ENCODE measurements at regions not wholly inside any gene's neighbourhood (a gene's known extent, or its start where the extent isn't known, plus 50 kb on each side); places are given as distances from the start of the nearest gene placed in this dataset.
"Not testable (repeated sequence)": the region's sequence is repeated elsewhere in the genome, so short reads cannot be mapped to it uniquely, and the experiment has no call there.

DNA sequence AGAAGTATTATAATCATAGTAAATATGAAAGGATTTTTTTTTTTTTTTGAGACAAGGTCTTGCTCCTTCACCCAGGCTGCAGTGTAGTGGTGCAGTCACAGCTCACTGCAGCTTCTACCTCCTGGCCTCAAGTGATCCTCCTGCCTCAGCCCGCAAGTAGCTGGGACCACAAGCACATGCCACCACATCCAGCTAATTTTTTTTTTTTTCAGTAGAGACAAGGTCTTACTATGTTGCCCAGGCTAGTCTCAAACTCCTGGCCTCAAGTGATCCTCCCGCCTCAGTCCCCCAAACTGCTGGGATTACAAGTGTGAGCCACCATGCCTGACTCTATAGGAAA lies 86.2 kb upstream of the FOXN2 start:
- DNase-seq = no peak

DNA sequence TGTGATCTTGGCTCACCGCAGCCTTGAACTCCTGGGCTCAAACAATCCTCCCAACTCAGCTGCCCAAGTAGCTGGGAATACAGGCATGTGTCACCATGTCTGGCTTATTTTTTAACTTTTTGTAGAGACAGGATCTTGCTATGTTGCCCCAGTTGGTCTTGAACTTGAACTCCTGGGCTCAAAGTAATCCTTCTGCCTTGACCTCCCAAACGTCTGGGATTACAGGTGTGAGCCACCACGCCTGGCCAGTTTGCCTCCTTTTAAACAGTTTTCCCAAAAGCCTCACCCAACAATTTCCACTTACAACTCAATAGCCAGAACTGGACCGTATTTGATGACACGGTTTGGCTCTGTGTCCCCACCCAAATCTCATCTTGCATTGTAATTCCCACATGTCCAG lies 85.4 kb upstream of the FOXN2 start:
- no peak for DNase-seq

DNA sequence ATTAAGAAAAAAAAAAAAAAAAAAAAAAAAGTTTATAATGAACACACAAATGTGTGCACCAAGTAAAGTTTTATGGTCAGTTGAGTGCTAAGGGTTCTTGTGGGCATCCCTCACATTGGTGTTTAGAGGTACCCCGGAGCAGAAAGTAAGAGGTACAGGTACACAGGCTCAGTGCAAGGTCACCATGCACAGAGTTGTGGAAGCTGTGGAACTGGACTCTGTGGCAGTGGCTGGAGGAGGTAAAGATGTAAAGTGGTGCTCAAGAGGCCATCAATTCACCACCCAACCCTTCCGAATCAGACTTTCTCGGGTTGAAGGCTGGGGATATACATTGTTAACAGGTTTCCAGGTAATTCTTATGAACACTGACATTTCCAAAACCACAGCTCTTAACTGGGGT lies 83.6 kb upstream of the FOXN2 start:
- no peak for DNase-seq

DNA sequence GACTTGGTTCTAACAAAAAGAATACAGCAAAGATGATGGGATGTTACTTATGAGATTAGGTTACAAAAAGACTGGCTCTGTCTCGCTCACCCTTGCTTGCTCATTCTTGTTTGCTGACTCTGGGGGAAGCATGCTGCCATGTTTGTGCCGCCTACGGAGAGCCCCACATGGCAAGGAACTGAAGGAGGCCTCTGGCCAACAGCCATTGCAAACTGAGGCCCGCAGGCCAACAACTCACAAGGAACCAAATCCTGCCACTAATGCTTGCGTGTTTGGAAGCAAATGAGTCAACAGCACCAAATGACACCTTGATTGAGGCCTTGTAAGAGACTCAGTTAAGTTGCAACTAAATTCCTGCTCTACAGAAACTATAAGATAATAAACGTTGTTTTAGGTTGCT lies 82.1 kb upstream of the FOXN2 start:
- DNase-seq = no peak

DNA sequence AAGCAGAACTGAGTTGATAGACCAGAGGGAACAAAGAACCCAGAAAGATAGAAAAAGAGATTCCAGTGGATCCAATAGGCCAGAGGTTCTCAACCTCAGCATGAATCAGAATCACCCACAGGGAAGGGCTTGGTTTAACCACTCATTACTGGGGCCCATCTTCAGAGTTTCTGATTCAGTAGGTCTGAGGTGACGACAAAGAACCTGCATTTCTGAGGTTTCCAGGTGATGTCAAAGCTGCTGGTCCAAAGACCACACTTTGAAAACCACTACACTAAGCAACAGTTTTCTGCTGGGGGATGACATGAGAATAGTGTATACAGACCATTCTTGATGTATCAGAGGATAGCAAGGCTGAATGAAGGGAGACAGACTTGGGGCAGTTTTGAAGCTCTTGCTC lies 81.5 kb upstream of the FOXN2 start:
- DNase-seq = no peak

DNA sequence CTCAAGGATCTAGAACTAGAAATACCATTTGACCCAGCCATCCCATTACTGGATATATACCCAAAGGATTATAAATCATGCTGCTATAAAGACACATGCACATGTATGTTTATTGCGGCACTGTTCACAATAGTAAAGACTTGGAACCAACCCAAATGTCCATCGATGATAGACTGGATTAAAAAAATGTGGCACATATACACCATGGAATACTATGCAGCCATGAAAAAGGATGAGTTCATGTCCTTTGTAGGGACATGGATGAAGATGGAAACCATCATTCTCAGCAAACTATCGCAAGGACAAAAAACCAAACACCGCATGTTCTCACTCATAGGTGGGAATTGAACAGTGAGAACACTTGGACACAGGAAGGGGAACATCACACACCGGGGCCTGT lies 80.7 kb upstream of the FOXN2 start:
- not testable (repeated sequence) for DNase-seq

DNA sequence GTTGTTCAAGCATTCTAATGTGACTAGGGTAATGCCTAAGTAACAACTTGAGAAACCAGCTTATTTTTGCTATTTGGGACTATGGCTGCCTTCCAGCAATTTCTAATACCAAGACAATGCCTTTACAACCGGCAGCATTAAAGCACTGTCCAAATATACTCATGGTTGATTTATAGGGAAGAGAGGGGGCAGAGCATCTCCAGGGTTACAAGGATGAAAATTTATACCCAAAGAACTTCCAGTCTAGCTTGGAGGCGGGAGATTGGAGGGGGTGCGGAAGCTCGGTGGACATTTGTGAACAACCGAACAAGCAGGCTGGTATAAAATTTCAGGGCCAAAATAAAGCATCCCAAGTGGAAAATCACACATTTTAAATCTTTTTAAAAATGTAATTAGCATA lies 79.4 kb upstream of the FOXN2 start:
- DNase-seq = no peak

DNA sequence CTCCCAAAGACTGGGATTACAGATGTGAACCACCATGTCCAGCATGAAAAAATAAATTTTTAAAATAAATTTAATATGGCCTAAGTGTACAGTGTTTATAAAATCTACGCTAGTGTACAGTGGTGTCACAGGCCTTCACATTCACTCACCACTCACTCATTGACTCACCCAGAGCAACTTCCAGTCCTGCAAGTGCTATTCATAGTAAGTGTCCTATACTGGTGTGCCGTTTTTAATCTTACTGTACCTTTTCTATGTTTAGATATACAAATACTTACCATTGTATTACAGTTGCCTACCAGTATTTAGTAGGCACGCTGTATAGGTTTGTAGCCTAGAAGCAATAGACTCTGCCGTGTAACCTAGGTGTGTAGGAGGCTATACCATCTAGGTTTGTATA lies 76.1 kb upstream of the FOXN2 start:
- DNase-seq = no peak

DNA sequence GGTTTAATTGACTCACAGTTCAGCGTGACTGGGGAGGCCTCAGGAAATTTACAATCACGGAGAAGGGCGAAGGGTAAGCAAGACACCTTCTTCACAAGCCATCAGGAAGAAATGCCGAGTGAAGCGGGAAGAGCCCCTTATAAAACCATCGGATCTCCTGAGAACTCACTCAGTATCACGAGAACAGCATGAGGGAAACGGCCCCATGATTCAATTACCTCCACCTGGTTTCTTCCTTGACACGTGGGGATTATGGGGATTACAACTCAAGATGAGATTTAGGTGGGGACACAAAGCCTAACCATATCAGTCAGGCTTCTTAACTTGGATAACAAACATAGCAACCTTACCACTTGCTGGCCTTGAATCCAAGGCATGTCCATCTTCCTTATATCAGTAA lies 73.6 kb upstream of the FOXN2 start:
- no peak for DNase-seq

DNA sequence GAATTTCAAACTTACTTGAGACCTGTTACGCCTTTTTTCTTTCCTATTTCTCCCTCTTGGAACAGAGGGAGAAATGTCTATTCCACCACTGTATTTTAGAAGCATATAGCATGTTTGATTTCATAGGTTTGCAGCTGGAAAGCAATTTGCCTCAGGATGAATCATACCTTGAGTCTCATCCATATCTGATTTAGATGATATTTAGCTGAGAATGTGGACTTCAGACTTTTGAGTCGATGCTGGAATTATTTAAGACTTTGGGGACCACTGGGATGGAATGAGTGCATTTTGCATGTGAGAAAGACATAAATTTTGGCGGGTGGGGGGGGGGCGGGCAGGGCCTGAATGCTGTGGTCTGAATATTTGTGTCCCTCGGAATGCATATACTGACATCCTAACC lies 67.3 kb upstream of the FOXN2 start:
- no peak for DNase-seq

DNA sequence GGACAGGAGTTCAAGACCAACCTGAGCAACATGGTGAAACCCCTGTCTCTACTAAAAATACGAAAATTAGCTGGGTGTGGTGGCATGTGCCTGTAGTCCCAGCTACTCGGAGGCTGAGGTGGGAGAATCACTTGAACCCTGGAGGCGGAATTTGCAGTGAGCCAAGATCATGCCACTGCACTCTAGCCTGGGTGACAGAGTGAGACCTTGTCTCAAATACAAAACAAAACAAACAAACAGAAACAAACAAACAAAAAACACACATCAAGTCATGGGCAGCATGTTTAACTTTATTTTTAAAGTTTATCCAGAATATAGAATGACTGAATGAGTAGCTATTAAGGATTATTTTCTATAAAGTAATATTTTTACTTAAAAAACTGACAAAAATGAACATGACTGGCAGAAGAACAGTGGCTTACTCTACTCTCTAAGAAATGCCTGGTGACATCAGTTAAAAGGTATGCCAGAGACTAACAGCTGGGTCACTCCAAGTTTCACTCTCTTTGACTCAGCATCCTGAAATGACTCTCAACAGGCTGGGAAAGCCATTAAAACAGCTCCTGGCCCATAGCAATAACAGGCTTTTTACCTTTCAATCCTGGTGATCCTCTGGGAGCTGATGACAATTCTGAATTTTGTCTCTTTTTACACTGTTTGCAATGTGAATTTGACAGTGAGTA lies 66.1 kb upstream of the FOXN2 start:
- no peak for DNase-seq

DNA sequence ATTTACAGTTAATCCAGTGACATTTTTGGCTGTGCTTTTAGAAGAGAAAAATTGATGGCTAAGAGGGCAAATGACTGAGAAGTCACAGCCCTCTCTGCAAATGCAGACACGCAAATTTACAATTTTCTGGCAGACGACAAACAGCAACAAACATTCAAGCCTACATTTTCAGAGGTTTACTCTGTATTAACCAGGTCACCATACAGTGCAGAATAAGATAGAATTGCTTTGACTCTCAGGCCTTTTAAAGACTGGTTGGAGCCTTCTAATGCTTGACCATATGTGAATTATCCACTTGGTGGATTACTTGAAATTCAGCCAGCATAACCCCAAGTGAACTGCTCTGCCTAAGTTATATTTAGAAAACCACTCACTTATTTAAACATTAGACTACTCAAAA lies 65.5 kb upstream of the FOXN2 start:
- no peak for DNase-seq

DNA sequence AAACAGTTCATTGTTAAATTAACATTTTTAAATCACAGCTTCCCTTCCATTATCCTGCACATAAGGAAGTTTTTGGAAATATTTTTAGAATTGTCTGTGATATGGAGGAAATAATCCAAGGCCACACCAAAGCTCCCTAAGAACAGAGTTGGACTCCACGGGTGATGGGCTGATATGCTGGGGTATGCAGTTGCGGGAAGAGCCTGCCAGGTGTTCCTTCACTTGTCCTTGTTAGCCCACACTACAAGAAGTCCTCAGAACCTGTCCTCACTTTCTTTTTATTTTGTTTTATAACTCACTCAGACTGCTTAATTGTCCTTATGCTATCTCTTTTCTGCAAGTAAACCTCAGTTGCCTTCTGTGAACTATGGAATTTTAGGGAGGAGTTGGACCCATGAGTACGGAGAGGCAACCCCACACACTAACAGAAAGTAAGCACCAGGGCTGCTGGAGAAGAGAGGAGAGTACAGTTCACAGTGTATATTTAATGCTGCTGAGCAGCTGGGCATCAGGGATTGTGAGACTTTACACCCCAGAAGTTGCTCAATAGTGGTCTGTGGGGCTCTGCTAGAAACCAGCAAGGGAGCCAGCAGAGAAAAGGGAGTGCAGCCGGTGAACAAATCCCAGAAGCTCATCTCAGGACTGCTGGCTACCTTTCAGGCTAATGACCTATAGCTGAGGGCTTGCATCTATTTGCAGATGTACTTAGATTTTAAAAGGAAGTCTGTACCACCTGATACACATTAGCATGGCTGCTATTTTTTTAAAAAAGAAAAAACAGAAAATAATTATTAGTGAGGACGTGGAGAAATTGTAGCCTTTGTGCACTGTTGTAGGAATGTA lies 64.6 kb upstream of the FOXN2 start:
- DNase-seq = no peak

DNA sequence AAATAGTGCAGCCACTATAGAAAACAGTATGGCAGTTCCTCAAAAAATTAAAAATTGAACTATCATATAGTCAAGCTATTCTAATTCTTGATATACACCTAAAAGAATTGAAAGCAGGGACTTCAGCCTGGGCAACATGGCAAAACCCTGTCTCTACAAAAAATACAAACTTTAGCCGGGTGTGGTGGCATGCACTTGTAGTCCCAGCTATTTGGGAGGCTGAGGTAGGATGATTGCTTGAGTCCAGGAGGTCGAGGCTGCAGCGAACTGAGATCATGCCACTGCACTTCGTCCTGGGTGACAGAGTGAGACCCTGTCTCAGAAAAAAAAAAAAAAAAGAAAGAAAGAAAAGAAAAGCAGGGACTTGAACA lies 64.0 kb upstream of the FOXN2 start:
- no peak for DNase-seq

DNA sequence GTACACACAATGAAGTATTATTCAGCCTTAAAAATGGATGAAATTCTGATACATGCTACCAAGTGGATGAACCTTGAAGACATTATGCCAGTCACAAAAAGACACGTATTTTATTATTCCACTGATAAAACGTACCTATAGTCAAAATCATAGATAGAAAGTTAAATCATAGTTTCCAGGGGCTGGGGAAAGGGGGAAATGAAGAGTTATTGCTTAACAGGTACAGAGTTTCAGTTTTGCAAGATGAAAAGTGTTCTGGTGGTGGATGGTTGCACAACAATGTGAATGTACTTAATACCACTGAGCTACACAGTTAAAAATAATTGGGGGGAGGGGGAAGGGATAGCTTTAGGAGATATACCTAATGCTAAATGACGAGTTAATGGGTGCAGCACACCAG lies 63.5 kb upstream of the FOXN2 start:
- no peak for DNase-seq

DNA sequence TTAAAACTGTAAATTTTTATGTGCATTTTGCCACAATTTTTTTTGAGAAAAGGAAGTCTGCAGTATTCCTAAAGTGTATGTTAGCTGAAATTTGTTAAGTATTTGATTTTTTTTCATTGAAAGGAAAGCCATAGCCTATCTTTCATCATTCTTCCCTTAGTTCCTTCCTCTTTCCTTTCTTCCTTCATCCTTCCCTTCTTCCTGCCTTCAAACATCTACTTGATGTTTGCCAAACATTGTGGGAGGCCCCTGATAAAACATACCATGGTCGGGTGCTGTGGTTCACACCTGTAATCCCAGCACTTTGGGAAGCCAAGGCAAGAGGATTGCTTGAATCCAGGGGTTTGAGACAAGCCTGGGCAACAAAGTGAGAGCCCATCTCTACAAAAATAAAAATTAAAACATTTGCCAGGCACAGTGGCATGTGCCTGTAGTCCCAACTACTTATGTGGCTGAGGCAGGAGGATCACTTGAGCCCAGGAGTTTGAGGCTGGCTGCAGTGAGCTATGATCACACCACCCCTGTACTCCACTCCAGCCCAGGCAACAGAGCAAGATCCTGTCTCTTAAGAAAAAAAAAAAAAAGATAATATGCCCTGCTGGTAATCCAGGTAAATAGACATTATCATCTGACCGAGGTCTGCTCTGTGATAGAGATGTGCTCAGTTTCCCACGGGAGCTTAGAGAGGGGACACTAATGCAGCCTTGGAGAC lies 62.9 kb upstream of the FOXN2 start:
- DNase-seq = no peak

DNA sequence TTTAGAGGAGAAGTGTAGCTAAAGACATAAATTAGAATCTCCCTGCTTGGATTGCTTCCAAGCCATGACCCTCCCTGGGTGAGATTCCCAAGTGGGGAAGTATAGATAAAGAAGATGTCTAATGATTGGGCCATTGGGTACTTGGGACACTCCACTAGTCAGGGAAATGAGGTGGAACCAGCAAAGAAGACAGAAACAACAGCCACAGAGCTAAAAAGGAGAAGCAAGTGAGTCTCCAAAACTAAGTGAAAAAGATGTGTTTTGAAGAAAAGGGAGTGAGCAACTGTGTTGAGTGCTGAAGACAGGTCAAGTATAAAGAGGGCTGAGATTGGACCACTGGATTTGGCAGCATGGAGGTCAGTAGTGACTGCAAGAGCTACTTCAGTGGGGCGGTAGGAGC lies 61.2 kb upstream of the FOXN2 start:
- DNase-seq = no peak

DNA sequence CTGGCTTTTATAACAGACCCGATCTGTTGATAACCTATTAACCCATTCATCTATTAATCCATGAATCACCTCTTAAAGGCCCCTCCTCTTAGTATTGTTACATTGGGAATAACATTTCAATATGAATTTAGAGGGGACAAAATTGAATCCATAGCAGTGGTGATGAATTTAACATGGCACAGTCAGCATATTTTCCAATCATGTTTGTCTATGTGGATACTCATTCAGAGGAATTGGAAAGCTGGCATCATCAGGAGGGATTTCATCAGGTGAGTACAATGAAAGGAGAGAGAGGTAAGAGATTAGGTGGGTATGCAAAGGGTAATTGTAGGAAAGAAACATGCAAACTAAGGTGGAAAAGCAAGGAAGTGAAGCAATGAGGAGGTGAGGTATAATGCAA lies 59.6 kb upstream of the FOXN2 start:
- DNase-seq = no peak

DNA sequence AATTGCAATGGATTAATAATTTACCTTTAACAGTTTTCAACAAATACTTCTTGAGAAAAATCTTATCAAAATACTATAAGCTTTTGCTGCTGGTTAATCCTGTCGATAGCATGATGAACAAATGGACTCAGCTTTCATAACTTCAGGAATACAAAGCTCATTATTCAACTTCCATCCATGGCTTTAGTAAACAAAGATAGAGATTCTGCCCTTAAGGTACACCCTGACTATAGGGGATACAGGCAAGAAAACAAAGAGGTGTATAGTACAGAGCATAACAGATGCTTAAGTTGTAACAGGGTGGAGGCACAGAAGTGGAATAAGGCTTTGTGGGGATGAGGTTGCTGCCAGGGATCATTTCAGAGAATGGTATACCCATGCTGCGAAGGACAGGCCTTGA lies 57.0 kb upstream of the FOXN2 start:
- no peak for DNase-seq

DNA sequence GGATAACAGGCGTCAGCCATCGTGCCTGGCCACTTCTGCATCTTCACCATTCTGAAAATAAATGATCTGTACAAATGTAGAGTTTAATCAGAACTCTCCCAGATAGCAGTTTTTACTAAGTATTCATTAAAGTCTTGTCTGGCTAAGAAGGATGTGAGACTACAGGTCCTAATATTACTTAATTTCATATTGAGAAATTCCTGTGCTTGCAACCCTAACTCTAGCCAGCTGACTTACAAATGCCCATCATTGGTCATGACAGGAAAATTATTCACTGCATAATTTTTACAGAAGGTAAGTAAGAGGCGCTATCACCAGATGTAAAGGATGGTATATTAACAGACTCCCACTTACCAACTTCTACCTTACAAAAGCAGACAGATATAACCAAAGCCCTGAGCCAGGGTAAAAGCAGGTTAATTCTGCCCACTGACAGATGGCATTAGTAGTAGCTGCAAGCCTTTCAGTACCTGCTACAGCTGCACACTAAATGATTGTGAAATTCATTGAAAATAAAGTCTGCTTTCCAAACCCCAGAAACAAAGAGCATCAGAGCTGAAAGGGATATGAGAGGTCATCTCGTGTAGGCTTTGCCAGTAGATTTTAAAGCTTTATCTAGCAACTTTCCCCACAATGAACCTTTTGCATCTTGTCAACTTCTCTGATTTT lies 55.9 kb upstream of the FOXN2 start:
- DNase-seq = no peak

DNA sequence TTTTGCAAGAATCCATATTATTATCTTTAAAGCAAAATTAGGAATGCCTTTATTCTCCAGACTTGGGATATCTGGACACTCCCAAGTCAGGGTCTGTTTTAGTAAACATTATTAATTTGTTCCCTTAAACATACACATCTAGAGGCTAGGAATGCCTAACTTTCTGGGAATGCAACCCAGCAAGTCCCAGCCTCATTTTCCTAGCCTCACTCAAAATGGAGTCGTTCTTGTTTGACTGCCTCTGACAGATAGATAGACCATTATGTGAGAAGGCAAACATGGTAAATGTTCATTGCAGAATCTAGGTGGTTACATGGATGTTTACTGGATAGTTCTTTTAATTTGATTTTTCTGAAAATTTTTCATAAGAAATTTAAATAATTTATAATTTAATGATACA lies 54.7 kb upstream of the FOXN2 start:
- no peak for DNase-seq

DNA sequence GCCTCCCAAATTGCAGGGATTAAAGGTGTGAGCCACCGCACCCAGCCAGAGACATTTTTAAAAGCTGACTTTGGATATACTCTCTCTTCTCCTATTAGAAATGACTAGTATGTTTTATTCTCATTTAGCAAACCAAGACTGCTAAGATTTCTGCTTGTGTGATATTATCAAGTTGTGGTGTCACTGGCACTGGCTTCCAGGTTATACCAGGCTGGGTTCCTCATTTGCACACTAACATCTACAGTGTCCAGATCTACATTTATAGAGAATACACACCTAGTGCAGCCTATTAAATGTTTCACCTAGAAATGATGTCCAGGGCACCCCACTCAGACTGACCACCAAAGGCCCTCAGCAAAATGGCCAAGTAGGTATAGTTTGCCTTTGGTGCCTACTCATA lies 49.9 kb upstream of the FOXN2 start:
- no peak for DNase-seq
